ENCODE measurements at regions not wholly inside any gene's neighbourhood (a gene's known extent, or its start where the extent isn't known, plus 50 kb on each side); places are given as distances from the start of the nearest gene placed in this dataset.

DNA sequence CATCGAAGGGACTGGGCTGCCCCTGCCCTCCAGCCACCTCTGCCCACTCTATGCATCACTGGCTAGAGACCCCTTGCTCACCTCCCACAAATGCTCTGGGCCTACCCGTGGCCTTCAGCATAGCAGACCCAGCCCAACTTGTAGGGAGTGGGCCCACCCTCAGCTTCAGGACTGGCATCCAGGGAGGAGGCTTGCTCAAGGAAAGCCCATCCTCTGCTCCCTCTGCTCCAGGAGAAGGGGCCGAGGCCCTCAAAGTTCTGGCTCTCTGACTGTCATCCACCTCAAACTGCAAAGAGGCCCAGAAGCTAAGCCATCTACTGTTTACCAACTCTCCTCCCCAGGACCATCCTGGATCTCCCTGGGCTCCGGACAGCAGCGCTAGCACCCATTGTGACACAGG lies 84.5 kb downstream of the C5orf15 start:
- TF ChIP-seq CTCF (IDR thresholded peaks at IDR 0.05; ENCODE audit: insufficient read depth, low read depth, low read length, missing control alignments), result no peak
- H3K4me3 ChIP-seq (ENCODE audit: low read length), result no peak overlapping the region
- DNase-seq (ENCODE audit: low read depth), result no peak

DNA sequence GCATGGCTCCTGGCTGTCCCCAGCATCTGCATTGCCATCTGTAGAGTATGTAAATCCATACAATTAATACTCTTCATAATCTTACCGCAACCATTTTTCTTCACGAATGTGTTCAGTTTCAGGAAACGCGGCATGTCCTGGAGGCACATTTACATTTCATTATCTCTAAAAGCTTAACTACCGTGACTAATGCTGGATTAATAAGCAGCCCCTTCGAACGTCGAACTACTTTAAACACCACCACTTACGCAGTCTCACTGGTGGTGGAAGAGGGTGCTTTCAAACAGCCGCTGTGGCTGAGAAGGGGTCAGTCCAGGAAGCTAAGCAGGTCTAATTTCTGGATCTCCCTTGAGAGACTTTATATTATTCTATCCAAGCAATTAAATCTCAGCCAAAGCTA lies 85.6 kb downstream of the C5orf15 start:
- DNase-seq (ENCODE audit: low read depth), result no peak
- TF ChIP-seq CTCF (IDR thresholded peaks at IDR 0.05; ENCODE audit: insufficient read depth, low read depth, low read length, missing control alignments), result no peak
- no peak overlapping the region for H3K4me3 ChIP-seq (ENCODE audit: low read length)

DNA sequence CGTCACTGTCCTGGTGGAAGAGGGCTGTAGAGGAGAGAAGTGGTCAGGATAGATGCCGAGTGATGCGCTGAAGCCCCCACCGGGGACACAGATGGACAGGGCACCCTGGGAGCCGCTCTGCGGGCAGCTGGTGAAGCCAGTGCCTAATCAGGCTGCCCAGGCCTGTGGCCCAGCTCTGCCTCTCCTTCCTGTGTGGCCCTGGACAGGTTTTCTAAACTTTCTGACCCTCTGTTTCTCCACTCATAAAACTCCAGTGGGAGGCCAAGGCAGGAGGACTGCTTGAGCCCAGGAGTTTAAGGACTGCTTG lies 86.1 kb downstream of the C5orf15 start:
- no peak for TF ChIP-seq CTCF (IDR thresholded peaks at IDR 0.05; ENCODE audit: insufficient read depth, low read depth, low read length, missing control alignments)

GRCh38 chr5:133881576-133882388 lies 86.6 kb downstream of the C5orf15 start:
- H3K4me3 ChIP-seq (ENCODE audit: low read length), result no peak overlapping the region
- no peak for TF ChIP-seq CTCF (IDR thresholded peaks at IDR 0.05; ENCODE audit: insufficient read depth, low read depth, low read length, missing control alignments)
- peak; percentile 7 for DNase-seq (ENCODE audit: low read depth)

More for the DNA sequence above, 86.1 kb downstream of the C5orf15 start:
- no peak for DNase-seq (ENCODE audit: low read depth)
- H3K4me3 ChIP-seq (ENCODE audit: low read length), result no peak overlapping the region

- no peak for DNase-seq (ENCODE audit: low read depth)
- TF ChIP-seq CTCF (IDR thresholded peaks at IDR 0.05; ENCODE audit: insufficient read depth, low read depth, low read length, missing control alignments), result no peak
Measured at GRCh38 chr5:133878236-133878555, 90.2 kb downstream of the C5orf15 start.

GRCh38 chr5:133877351-133878235 lies 90.8 kb downstream of the C5orf15 start:
- TF ChIP-seq CTCF (IDR thresholded peaks at IDR 0.05; ENCODE audit: insufficient read depth, low read depth, low read length, missing control alignments), result no peak
- no peak for DNase-seq (ENCODE audit: low read depth)
- no peak overlapping the region for H3K4me3 ChIP-seq (ENCODE audit: low read length)

More at GRCh38 chr5:133878236-133878555, 90.2 kb downstream of the C5orf15 start:
- no peak overlapping the region for H3K4me3 ChIP-seq (ENCODE audit: low read length)
